Activated gamma-delta T cell treated with Interleukin-2 at 50 U/mL for 16 hours (primary cell): ENCODE measurements at regions not wholly inside any gene's neighbourhood (a gene's known extent, or its start where the extent isn't known, plus 50 kb on each side); places are given as distances from the start of the nearest gene placed in this dataset.

ENCODE experiments used
- DNase-seq: peaks from one replicate; pipeline ENCODE4 v3.0.0-alpha.2; 2020

DNA sequence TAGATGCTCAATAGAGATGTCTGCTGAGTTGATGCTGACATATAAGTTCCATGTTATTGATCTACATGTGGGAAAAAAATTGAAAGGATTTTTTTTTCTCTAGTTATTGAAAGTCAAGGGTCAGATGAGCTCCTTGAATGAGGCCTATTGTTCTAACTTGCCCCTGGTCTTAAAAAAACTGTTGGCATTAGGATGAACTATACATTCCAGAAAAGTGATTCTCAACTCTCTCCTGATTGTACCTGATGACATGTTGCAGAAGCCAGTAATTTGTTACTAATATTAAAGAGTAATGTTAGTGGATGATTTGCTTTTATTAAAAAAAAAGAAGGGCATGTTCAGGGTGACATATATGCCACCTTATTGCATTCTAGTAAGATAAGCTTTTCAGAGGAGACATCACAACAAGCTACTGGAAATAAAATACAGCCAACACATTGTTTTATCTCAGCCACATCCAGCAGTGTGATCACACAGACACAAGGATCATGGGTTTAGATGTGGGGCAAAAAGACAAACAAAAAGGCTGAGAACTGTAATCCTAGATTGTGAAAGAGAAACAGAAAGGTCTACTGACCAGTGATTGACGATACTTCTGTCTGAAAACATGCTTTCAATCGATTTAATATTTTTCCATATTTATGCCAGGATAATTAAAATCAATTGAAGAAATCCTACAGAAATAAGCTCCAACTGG is 1314.1 kb upstream of the C9orf72 start:
- no peak for DNase-seq

DNA sequence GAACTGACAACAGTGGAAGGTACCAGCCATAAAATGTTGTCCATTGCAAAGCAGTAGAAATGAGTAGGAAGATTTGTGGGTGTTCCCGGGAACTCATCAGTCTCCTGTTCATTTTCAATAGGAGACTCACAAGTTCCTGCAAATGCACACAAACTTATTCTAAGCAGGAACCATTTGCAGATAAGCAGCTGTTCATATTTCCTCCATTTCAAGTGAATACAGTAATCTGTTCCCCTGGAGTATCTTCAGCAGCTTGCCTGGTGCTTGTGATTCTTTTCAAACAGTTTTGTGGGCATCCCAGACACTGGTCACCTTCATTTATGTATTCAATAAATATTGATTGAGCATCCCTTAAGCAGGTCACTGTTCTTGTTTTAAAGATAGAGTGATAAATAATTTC is 1315.5 kb upstream of the C9orf72 start:
- no peak for DNase-seq

DNA sequence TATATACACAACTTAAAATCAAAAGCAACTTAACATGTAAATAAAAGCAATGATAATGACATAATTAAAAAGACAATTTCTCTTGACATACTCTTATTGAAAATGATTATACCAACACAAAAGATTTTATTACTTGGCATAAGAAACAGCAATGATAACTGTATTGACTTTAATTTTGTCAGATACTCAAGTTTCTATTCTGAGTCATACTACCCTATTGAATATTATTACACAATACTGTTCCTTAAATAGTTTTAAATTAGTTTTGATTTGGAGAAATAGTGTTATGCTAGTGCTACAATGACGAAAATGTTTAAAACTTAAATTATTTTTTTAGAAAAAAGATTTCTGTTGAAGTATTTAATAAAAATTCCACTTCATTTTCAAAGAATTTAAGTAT is 1319.3 kb upstream of the C9orf72 start:
- DNase-seq = no peak

DNA sequence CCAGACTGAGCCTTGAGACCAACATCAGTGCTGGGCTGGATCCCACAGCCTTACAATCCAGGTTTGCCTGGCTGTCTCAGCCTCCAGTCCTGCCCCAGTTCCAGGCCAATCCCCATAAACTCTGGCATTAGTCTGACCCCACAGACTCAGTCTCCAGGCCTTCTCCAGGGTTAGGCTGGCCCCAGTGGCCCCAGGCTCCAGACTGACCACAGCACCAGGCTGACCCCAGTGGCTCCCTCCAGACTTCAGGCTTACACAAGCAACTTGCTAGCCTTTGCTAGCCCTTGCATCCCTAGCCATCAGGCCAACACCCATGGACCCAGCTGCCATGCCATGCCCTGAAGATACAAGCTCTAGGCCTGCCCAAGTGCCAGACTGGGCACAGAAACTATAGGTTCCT is 1326.0 kb upstream of the C9orf72 start:
- DNase-seq = no peak

DNA sequence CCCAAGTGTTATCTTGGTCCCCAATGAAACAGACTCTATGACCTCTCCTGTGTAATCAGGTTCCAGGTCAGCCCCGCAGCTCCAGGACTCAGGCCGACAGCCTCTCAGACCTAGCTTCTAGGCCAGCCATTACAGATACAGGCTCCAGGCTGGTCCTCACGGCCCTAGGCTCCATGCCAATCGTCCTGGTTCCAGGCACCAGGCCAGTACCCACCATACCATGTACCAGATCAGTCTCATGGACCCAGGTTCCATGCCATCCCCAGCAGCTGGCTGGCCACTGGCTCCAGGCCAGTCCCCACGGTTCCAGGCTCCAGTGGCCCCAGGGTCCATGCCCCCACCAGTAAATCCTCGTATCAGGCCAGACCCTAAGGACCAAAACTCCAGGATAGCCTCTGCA is 1326.6 kb upstream of the C9orf72 start:
- DNase-seq = no peak

DNA sequence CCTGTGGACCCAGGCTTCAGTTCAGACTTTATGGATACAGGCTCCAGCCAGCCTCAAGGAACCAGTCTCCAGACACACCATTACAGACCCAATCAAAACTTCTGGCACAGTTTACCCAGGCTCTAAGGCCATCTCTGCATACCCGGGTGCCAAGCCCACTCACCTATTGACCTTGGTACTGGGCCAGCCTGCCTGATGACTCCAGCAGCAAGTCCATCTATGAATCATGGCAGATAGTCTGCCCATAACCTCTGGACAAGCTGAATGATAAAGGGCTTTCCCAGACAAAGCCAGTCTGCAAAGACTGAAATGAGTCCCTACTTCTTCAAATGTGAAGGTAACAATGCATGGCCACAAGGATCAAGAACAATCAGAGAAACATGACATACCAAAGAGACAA is 1327.1 kb upstream of the C9orf72 start:
- DNase-seq = no peak

DNA sequence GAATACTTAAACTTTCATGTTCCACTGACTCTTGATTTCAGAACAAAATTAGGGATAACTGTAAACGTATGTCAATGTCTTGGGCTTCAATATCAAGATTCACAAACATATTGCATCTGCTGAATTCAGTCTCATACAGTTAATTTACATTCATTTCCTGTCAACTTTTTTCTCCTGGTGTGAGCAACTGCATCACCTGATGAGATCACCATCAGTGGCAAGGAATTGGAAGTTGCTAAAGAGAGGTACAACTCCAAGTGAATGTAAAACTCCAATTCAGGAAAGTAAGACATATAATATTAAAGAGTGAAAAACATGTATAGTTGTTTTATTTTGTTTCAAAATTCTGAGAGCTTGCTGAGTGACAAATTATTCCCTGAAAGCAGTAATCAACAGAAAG is 1336.2 kb upstream of the C9orf72 start:
- no peak for DNase-seq

DNA sequence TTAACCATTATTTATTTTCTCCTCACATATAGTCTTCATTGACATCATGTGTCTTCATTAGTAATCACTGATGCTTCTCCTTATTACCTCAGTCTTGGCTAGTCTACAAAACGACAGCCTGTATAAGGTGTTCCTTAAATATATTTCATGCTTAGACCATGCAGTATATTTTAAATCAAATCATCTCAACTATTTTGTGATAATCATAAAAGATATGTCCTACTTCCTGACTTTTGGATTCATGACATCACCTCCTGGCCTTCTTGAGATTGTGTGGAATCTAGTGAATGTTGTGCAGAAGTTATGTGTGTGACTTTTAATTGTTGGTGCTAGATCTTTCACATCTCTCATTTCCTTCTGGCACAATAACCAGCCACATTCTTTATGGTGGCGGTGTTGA is 1339.3 kb upstream of the C9orf72 start:
- DNase-seq = no peak

DNA sequence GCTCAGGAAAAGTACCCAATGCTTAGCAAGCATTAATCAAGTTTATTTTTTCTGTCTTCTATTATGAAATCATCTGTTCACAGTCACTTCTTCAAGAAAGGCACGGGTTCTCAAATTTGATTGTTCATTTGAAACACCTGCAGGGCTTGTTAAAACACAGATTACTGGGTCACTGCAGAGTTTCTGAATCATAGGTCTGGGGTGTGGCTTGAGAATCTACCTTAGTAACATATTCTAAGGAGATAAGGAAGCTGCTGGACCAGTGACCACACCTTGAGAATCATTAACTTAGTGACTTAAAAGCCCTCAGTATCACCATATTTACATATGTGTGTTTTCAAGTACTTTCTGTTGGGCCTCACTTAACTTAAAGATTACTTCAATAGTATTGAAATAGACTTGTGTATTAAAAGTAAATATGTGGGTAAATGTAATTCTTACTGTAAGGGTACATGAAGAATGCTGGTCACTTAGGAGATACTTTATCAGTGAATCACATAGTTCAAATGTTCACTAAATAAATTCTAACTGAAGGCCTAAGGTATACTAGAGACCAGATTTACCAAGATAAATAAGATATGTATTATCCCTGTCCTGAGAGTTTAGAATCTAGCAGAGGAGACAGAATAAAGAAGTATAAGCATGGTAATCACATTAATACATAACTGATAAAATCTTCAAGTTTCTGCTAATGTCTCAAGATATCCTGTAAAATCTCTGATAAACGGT is 1342.1 kb upstream of the C9orf72 start:
- no peak for DNase-seq

DNA sequence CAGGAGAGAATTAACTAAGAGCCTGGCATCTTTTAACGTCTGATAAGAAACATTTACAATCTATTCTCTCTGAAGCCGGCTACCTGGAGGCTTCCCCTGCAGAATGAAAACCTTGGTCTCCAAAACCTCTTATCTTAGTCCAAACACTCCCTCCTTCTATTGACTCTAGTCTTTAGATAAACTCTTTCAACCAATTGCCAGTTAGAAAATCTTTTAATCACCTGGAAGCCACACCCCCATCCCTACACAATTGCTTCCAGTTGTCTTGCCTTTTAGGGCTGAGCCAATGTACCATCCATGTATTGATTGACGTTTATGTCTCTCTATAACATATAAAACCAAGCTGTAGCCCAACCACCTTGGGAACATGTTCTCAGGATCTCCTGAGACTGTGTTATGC is 1343.1 kb upstream of the C9orf72 start:
- no peak for DNase-seq

DNA sequence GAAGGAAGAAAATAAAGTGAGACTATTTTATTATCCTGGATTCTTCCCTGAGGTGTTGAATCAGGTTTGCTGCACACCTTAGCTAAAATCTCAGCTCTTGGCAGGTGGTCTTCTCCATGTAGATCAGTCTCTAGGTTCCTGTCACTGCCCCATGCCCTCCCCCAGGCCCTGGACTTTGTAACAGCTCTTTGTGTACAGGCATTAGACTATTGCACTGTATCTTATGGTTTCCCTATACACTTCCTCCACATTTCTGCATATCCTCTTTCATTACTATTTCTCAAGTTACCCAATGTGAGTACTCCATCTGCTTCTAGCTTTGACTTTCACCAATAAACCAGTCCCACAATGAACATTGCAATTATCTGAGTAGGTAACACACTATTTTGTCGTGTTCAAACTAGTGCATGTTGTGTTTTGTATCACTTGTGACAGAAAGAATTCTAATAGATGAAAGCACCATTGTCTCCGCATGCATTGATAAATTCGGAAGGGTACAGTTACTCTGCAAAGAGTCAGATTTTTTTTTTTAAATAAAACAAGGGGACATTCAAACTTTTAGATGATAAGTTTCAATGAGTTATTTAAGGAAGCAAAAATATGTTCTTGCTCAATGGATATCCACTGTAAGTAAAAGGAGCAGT is 1348.7 kb upstream of the C9orf72 start:
- no peak for DNase-seq

DNA sequence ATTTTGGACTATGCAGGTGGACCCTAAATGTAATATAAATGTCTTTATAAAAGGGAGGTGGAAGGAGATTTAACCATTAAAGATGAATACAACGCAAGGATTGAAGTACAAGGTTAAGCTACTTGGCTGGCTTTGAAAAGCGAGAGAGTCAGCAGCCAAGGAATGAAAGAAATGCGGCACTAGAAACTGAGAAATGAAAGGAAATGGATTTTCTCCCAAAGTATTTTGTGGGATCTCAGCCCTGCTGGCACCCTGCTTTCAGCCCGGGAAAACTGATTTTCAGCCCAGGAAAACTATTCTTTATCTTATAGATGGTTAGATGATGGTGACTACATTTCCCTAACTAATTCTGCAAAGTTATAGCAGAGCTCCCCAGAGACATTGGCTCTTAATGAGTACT is 1349.6 kb upstream of the C9orf72 start:
- DNase-seq = no peak

DNA sequence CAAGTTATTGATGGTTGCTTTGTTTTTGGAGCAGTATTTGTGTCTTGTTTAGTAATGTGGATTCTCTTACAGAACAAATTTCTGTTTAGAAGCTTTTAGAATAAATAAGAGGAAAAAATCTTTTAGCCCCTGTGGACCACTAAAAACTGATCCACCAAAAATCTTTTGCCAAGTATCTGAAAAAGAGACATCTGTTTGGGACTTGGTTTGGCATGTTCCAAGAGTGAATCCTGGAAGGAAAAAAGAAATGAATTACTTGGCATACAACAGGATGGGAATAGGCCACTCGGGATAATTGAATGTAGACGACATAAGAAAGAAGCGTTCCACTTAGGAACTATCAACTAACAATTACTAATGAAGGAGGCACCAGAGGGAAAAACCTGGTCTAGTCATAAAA is 1350.1 kb upstream of the C9orf72 start:
- no peak for DNase-seq

DNA sequence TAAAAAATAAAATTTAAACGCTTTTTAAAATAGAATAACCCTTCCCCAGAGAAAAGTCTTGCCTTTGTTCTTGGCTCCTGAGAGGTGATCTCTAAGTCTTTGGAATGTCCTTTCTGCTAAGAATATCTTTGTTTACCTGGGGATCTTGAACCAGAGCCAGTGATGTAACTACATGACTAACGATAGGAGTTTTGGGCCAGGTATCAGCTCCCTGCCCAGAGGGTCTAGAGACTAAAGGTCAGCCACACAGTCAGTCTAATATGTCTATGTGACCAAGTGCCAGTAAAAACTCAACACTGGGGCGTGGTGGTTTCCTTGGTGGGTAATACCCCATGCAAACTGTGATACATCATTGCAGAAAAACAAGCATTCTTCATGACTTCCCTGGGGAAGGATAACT is 1351.9 kb upstream of the C9orf72 start:
- no peak for DNase-seq

DNA sequence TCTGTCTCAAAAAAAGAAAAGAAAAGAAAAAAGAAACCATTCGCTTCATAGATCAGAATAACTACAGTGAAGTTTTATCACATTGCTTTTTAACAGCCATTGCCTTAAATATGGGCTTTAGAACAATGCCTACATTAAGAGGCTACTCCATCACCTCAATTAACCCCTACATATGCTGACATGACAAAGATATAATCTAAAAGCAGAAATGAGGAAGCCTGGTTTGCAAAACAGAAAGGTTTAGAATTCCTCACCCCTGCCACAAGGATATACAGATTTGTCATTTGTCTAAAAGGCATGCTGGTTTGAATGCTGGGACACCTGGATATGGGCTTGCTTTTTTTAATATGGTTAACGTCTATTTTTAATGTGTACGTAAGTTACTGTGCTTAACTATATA is 1353.0 kb upstream of the C9orf72 start:
- no peak for DNase-seq

DNA sequence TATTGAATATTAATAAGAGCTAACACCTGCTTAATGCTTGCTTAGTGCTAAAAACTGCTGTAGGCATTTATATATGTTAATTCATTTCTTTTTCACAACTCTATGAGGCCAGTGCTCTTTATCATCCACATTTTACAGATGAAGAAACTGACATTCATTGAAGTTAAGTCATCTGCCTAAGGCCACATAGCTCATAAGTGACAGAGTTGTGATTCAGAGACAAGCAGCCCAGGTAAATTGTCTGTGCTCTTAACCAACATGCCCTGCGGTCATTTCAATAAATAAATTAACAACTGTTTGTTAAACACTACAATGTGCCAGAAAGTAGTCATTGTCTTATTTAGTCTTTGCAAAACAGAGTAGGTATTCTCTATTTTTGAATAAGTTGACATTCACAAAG is 1354.4 kb upstream of the C9orf72 start:
- DNase-seq = no peak

DNA sequence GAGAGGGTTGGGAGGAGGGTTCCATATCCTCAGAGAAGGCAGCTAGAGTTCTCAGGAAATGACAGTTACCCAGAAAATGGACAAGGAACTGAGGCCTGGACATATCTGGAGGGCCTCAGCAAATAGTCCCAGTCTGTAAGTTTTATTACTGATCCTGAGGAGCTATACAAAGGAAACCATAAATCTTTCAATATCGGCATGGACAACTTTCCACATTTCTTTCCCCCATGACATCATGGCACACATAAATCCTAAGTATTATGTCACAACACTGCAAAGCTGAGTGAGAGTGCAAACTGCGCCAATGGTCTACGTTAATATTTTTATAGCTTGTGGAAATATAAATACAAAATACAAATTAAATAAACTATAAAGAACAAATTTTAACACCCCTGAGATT is 1356.2 kb upstream of the C9orf72 start:
- DNase-seq = no peak

DNA sequence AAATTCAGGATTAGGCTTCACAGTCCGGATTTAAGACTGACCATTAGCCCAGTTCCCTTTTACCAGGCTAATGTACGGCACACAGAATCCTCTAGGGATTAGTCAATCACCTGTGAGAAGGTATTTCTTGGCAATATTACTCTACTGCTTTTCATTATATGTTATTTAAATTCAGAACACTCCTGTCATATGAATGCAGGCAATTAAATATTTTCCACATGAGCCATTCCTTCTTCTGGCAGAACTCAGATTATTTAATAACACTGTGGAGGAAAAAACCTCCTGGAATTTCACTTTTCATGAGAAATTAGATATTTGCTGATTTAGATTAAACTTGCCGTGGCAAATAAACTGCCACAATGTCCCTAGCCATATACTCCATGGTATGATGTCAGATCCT is 1357.5 kb upstream of the C9orf72 start:
- DNase-seq = no peak

DNA sequence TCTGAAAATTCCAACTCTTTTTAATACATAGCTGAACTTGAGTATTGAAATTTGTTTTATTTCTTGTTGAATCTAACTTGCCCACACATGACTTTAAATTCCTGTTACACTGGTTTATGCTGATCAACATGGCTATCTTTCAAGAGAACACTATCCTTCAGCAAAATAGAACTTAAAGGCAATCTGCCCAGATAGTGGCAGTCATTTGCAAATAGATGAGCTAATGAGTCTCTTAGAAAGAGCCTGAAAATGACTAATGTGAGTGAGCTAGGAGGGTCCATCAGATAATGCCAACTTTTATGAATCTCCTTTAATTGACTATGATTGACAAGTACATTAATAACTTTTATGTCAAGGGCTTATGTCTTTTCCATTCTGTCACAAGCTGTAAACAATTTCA is 1360.8 kb upstream of the C9orf72 start:
- no peak for DNase-seq

DNA sequence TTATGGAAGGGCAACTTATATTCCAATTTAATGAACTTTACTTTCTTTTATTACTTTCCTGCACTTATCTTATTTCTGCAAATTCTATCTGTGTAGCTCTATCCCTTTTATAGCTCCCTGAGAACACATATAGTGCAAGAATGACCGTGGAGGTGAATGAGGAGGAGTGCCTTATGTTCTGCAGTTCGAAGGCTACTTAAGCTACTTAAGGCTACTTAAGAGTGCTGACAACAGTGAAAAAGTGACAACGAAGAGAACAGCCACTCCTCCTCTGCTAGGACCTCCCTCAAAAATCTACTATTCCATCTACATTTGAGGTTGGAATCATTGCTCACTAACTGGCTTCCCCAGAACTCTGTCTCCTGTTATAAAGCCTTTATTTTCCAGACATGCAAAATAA is 1365.7 kb upstream of the C9orf72 start:
- DNase-seq = no peak

DNA sequence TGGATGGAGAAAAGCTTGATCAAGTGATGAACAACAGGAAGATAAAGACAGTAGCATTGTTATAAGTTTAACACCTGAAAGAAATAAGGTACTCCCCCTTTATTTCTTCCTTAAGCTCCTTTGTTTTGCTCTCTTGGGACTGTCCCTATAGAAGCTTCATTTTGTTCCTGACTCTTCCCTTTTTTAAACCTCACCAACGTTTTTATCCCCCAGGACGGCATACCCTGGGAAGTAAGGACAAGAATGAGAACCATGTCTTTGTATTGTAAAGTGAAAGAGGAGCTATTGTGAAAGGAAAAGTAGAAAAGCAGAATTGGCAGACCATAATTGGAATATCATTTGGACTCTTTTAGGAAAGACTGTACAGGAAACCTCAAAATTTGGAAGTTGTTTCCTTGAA is 1368.6 kb upstream of the C9orf72 start:
- no peak for DNase-seq

DNA sequence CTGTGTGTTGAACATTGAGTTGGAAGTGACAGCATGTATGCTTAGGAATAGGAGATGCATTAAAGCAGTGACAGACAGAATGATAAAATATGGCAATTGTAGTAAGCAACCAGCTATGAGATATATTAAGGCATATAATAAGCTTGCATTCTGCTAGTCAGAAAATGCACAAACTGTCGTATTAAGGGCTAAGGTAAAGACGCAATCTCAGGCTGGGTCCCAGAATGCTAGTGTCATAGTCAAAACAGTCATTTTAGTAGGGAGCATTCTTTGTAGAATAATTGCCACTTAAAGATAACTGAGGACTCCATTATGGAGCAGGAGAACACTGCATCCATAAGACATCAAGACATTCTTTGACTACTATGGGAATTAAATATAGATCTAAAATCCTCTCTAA is 1369.7 kb upstream of the C9orf72 start:
- DNase-seq = no peak

DNA sequence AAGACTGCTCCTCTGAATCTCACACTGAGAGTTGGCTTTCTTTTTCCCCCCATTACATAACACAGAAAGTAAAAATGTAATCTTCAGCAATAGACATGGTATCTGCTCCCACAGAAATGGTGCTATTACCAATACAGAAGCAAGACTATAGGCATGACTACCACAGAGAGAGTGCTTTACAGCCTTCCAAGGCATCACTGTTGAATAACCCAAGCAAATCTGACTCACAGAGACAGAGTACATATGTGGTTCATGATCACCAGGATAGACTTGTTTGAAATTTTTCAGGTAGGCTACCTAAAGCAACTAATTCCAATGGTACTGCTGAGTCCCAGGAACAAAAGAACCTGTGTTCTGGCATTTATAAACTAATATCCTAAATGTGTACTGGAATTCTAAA is 1373.4 kb upstream of the C9orf72 start:
- DNase-seq = no peak

DNA sequence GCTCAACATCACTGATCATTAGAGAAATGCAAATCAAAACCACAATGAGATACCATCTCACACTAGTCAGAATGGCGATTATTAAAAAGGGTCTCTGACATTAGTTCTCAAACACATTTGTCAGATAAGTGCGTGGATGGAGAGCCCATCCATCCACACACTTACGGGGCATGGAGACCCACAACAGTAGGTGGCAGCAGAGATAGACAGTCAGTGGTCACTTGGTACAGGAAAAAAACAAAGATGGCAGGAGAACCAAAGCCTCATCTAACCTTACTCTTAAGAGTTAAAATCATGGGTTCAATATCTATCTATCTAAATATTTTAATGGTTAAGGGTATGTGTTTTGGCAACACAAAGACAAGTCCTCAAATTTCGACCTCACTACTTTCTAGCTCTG is 1378.7 kb upstream of the C9orf72 start:
- no peak for DNase-seq
